Neural cell (in vitro differentiated cells): ENCODE measurements at regions not wholly inside any gene's neighbourhood (a gene's known extent, or its start where the extent isn't known, plus 50 kb on each side); places are given as distances from the start of the nearest gene placed in this dataset.

ENCODE experiments used
- CTCF ChIP-seq: fragments of 450-650 bp; IDR thresholded peaks from 2 replicates; pipeline ENCODE4 v1.5.1; 2014; ENCODE audit warnings: antibody characterized with exemption, mild to moderate bottlenecking, moderate library complexity; ENCODE audit not compliant: poor library complexity, severe bottlenecking
- EP300 ChIP-seq: fragments of 450-650 bp; conservative IDR thresholded peaks from 2 replicates; pipeline ENCODE4 v1.6.1; 2014; ENCODE audit warnings: antibody characterized with exemption, mild to moderate bottlenecking, moderate library complexity; ENCODE audit not compliant: poor library complexity, severe bottlenecking
- EZH2 ChIP-seq: fragments of 200-600, 300-800 bp; shearing (Covaris generic), sonication (generic); IDR thresholded peaks from 2 replicates; pipeline ENCODE4 v1.6.1; 2014; ENCODE audit warnings: antibody characterized with exemption, low read length, borderline replicate concordance, mild to moderate bottlenecking; ENCODE audit not compliant: insufficient read depth, poor library complexity, severe bottlenecking
- MXI1 ChIP-seq: fragments of 450-650 bp; conservative IDR thresholded peaks from 2 replicates; pipeline ENCODE4 v1.6.1; 2014; ENCODE audit warnings: antibody characterized with exemption, mild to moderate bottlenecking; ENCODE audit not compliant: poor library complexity, severe bottlenecking
- POLR2AphosphoS5 ChIP-seq: IDR thresholded peaks from 2 replicates; pipeline ENCODE4 v1.6.1; 2012
- RAD21 ChIP-seq: fragments of 450-650 bp; conservative IDR thresholded peaks from 2 replicates; pipeline ENCODE4 v1.6.1; 2014; ENCODE audit warnings: antibody characterized with exemption, mild to moderate bottlenecking, moderate library complexity
- SMC3 ChIP-seq: fragments of 450-650 bp; conservative IDR thresholded peaks from 2 replicates; pipeline ENCODE4 v1.6.1; 2014; ENCODE audit warnings: antibody characterized with exemption, mild to moderate bottlenecking, moderate library complexity; ENCODE audit not compliant: poor library complexity

DNA sequence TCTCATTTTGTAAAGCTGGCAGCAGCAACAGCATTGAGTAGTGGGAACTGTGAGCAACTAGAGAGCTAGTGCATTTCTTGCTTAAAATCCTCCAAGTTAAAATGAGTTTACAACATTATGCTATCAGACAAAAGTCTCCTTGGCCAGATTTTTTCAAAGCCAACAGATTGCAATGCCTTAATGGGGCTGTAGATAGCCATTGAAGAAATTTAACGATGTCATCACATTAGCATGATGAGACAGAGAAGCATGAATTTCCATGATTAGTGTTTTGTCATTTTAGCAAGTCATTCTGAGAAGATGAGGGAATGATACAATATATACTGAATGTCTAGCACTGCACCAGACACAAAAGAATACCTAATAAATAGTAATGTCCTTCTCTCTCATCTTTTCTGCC is 307.5 kb upstream of the REG3G start:
- no peak for TF ChIP-seq EP300
- no peak for TF ChIP-seq EZH2
- no peak for TF ChIP-seq CTCF
- TF ChIP-seq MXI1 = no peak
- no peak for TF ChIP-seq SMC3
- no peak for TF ChIP-seq RAD21
- no peak for TF ChIP-seq POLR2AphosphoS5
